ENCODE measurements at regions not wholly inside any gene's neighbourhood (a gene's known extent, or its start where the extent isn't known, plus 50 kb on each side); places are given as distances from the start of the nearest gene placed in this dataset.

DNA sequence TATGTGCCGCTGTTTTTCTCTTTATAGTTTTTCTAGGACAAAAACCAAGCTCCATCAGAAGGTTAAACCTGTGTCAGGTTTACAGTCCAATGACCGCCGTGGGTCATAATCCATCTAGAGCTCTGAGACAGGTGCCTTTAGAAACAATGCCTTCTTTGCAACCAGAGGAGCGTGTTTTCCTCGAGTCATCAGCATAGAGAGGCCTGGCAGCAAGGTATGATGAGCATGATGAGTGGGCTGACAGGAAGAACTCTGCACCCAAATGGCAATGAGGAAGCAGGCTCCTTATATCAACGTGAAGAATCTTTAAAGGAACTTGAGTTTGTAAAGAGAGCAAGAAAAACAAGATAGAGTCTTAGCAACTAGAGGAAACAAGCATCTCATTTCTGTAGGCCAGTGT, 60.5 kb upstream of the NUDT4 start:
- no peak for FAIRE-seq
- no peak for DNase-seq (ENCODE audit: insufficient read length, low spot score)

- FAIRE-seq (no peak), DNase-seq (ENCODE audit: insufficient read length, low spot score) (no peak)
Measured at GRCh38 chr12:93318720-93319522, 58.8 kb upstream of the NUDT4 start.

- FAIRE-seq (no peak), DNase-seq (ENCODE audit: insufficient read length, low spot score) (no peak)
Measured at GRCh38 chr12:93319523-93320050, 58.1 kb upstream of the NUDT4 start.

GRCh38 chr12:93322784-93323183, 54.9 kb upstream of the NUDT4 start:
- DNase-seq (ENCODE audit: insufficient read length, low spot score) = peak; percentile 23
- FAIRE-seq = no peak

DNA sequence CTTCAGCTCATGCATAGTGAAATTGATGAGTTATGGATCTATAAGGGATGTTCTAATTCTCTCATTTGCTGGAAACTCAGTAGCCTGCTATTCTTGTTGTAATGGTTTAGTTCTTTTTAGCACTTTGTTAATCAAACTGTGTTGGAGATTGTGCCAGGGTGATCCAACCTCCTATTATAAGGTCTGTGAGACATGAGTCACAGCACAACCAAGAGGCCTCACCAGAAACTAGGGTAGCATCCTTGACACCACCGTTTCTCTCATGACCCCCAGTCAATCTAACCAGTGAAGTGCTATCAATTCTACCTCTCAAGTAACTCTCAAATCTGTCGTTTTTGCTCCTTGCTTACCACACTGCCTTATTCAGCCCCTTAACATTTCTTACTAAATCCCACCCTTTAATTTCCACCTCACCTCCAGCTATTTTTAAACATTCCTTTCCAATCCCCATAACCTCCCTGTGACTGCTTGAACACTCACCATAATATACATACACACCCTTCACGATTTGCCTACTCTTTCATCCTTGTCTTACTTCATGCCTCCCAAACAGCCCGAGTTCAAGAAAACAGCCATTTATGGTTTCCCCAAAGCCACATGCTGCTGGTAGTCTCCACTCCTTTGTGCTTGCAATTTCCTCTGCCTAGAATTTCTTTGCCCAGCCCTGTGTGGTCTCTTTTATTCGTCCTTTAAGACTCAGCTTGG, 53.9 kb upstream of the NUDT4 start:
- DNase-seq (ENCODE audit: insufficient read length, low spot score) (no peak), FAIRE-seq (no peak)

DNA sequence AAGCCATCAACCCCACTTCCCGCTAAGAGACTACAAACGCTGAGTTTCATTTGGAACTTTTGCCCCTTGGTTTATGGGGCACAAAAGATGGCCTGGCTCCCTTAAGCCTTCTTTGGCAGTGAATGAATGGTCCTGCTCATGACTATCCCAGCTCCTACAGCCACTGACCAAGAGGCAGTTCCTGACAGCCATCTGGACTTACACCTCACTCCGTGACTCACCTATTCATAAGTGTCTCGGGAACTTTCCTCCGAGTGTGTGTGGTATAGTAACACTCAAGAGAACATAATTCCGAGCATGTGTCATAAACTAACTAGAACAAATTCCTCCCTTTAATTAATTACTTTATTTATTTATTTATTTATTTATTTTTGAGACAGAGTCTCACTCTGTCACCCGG, 51.9 kb upstream of the NUDT4 start:
- no peak for FAIRE-seq

More for the DNA sequence above, 51.9 kb upstream of the NUDT4 start:
- peak; percentile 34 for DNase-seq (ENCODE audit: insufficient read length, low spot score)
